Loucy (cell line): ENCODE measurements at regions not wholly inside any gene's neighbourhood (a gene's known extent, or its start where the extent isn't known, plus 50 kb on each side); places are given as distances from the start of the nearest gene placed in this dataset.

Experiments
- H2AFZ ChIP-seq: fragments of 200-600 bp; sonication (generic); 2 replicates; pipeline ENCODE4 v1.6.0; 2016; ENCODE audit warnings: antibody characterized with exemption, mild to moderate bottlenecking, low read length, moderate library complexity
- H3F3A ChIP-seq: fragments of 200-600 bp; 2 replicates; pipeline ENCODE4 v1.6.0; 2016; ENCODE audit warnings: antibody characterized with exemption, low read depth, mild to moderate bottlenecking
- H3K27me3 ChIP-seq: fragments of 200-600 bp; sonication (generic); 2 replicates; pipeline ENCODE4 v1.6.1; 2014; ENCODE audit warnings: low read length, mild to moderate bottlenecking; ENCODE audit not compliant: insufficient read depth, poor library complexity, severe bottlenecking
- H3K36me3 ChIP-seq: fragments of 200-600 bp; sonication (generic); 2 replicates; pipeline ENCODE4 v1.6.1; 2016; ENCODE audit warnings: low read length; ENCODE audit not compliant: insufficient read depth
- H3K4me1 ChIP-seq: fragments of 200-600 bp; sonication (generic); 2 replicates; pipeline ENCODE4 v1.5.1; 2014; ENCODE audit warnings: low read length, mild to moderate bottlenecking; ENCODE audit not compliant: insufficient read depth, poor library complexity, severe bottlenecking
- H3K4me2 ChIP-seq: fragments of 200-600 bp; sonication (generic); 2 replicates; pipeline ENCODE4 v1.6.0; 2014; ENCODE audit warnings: antibody characterized with exemption, low read length, low read depth, mild to moderate bottlenecking; ENCODE audit not compliant: poor library complexity, severe bottlenecking
- H3K4me3 ChIP-seq: fragments of 200-600 bp; sonication (generic); 2 replicates; pipeline ENCODE4 v1.5.1; 2014; ENCODE audit warnings: low read length, mild to moderate bottlenecking, mixed read lengths; ENCODE audit not compliant: poor library complexity, severe bottlenecking
- H3K79me2 ChIP-seq: fragments of 200-600 bp; sonication (generic); 2 replicates; pipeline ENCODE4 v1.6.1; 2014; ENCODE audit warnings: low read length; ENCODE audit not compliant: insufficient read depth
- H3K9ac ChIP-seq: fragments of 200-600 bp; sonication (generic); 2 replicates; pipeline ENCODE4 v1.6.0; 2014; ENCODE audit warnings: mild to moderate bottlenecking, low read depth, low read length, moderate library complexity; ENCODE audit not compliant: poor library complexity, severe bottlenecking
- H3K9me2 ChIP-seq: fragments of 200-600 bp; sonication (generic); replicated peaks from 2 replicates; pipeline ENCODE4 v1.6.1; 2016; ENCODE audit warnings: low read depth, low read length, mixed read lengths
- H3K9me3 ChIP-seq: fragments of 200-600 bp; sonication (generic); 2 replicates; pipeline ENCODE4 v1.6.1; 2014; ENCODE audit warnings: mild to moderate bottlenecking, antibody characterized with exemption, low read length, low read depth; ENCODE audit not compliant: insufficient read depth
- H4K20me1 ChIP-seq: fragments of 200-600 bp; sonication (generic); 2 replicates; pipeline ENCODE4 v1.6.0; 2014; ENCODE audit warnings: antibody characterized with exemption, low read length, mild to moderate bottlenecking; ENCODE audit not compliant: insufficient read depth, poor library complexity, severe bottlenecking
- EZH2phosphoT487 ChIP-seq: fragments of 200-600 bp; IDR thresholded peaks from 2 replicates; pipeline ENCODE4 v1.6.1; 2018; ENCODE audit warnings: antibody characterized with exemption, mild to moderate bottlenecking, moderate library complexity, borderline replicate concordance
- TF ChIP-seq, protein P1 (sequence below): fragments of 200-600 bp; sonication (generic); conservative IDR thresholded peaks from 2 replicates; pipeline ENCODE4 v1.5.1; 2014; ENCODE audit warnings: mild to moderate bottlenecking, antibody characterized with exemption, low read length

DNA sequence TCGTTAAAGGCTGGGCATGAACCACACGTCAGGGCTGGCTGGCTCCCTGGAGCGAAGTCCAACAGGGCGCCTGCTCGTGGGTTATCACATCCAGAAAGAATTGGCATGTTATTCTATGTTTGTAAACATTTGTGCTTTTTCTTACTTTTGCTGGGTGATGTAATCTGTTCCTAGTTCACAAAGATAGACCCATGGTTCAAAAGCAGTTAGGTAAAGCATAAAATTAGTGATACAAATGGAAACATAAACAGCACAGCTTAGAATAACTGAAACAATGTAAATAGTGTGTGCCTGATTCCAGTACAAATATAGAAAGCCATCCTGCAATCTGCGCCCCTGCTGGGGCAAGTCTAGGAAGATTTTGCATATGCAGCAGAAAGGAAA is 184.0 kb upstream of the C1orf174 start:
- Histone ChIP-seq H3K4me2 (no peak overlapping the region), H3K4me1 (no peaks in the 10 kb centered on the region), H2AFZ (no peak overlapping the region), H3F3A (no peaks in the 10 kb centered on the region), H3K79me2 (no peaks in the 10 kb centered on the region), H3K36me3 (no peaks in the 10 kb centered on the region), H4K20me1 (no peaks in the 10 kb centered on the region), H3K4me3 (no peak overlapping the region), H3K9me2 (no peaks in the 10 kb centered on the region), H3K9ac (no peak overlapping the region), H3K9me3 (no peaks in the 10 kb centered on the region), H3K27me3 (no peaks in the 10 kb centered on the region)
- no peak for TF ChIP-seq EZH2phosphoT487
- TF ChIP-seq, protein P1, sequence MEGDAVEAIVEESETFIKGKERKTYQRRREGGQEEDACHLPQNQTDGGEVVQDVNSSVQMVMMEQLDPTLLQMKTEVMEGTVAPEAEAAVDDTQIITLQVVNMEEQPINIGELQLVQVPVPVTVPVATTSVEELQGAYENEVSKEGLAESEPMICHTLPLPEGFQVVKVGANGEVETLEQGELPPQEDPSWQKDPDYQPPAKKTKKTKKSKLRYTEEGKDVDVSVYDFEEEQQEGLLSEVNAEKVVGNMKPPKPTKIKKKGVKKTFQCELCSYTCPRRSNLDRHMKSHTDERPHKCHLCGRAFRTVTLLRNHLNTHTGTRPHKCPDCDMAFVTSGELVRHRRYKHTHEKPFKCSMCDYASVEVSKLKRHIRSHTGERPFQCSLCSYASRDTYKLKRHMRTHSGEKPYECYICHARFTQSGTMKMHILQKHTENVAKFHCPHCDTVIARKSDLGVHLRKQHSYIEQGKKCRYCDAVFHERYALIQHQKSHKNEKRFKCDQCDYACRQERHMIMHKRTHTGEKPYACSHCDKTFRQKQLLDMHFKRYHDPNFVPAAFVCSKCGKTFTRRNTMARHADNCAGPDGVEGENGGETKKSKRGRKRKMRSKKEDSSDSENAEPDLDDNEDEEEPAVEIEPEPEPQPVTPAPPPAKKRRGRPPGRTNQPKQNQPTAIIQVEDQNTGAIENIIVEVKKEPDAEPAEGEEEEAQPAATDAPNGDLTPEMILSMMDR = no peak

DNA sequence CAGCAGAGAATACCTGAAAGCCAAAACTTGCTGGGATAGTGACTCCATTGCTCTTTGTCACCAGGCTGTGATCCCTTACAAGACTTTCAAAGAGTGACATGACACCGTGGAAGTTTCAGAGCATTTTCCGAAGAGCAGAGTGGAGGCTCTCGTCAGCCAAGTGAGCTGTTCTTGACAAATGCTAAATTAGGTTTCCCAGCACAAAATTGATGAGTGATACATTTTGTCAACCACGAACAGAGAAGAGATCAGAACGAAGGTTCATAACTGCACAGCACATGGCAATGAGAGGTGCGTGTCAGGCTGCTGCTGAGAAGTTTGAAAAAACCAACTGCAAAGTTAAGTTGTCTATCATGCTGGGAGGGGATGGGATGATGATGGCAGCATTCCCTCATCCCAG is 184.4 kb upstream of the C1orf174 start:
- H3K27me3 ChIP-seq = no peaks in the 10 kb centered on the region
- no peak overlapping the region for H3K4me3 ChIP-seq
- no peaks in the 10 kb centered on the region for H3K36me3 ChIP-seq
- H4K20me1 ChIP-seq = no peaks in the 10 kb centered on the region
- H3K4me1 ChIP-seq = no peaks in the 10 kb centered on the region
- no peak for TF ChIP-seq EZH2phosphoT487
- TF ChIP-seq, protein P1 = no peak
- H3K4me2 ChIP-seq = no peak overlapping the region
- no peaks in the 10 kb centered on the region for H3K9me2 ChIP-seq
- H3F3A ChIP-seq = no peaks in the 10 kb centered on the region
- H3K79me2 ChIP-seq = no peaks in the 10 kb centered on the region
- H3K9ac ChIP-seq = no peak overlapping the region
- H2AFZ ChIP-seq = no peak overlapping the region
- H3K9me3 ChIP-seq = no peaks in the 10 kb centered on the region

DNA sequence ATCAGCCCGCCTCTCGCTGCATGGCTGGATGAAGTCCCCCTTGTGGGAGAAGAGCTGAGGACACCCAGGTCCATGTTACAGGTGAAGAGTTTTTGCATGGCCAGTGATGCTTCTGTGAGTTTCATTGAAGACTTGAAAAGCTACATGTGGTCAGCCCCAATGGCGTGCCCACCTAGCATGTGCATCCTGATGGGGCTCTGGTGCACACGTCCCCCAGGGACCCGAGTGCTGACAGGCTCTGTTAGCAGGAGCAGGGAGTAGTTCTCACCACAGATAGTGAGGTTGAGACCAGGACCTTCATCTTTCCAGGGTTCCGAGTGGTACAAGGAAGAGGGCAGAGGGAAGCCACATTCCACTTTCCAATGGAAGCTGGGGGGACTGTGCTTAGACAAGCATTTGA is 184.8 kb upstream of the C1orf174 start:
- Histone ChIP-seq H3K4me3 (no peak overlapping the region), H3K4me1 (no peaks in the 10 kb centered on the region), H3K9ac (no peak overlapping the region), H3F3A (no peaks in the 10 kb centered on the region), H4K20me1 (no peaks in the 10 kb centered on the region), H2AFZ (no peak overlapping the region), H3K9me3 (no peaks in the 10 kb centered on the region), H3K36me3 (no peaks in the 10 kb centered on the region), H3K4me2 (no peak overlapping the region), H3K9me2 (no peaks in the 10 kb centered on the region), H3K79me2 (no peaks in the 10 kb centered on the region), H3K27me3 (no peaks in the 10 kb centered on the region)
- no peak for TF ChIP-seq EZH2phosphoT487
- TF ChIP-seq, protein P1 = no peak
